ENCODE measurements at regions not wholly inside any gene's neighbourhood (a gene's known extent, or its start where the extent isn't known, plus 50 kb on each side); places are given as distances from the start of the nearest gene placed in this dataset.
A peak's percentile ranks its signal among the peaks of the same experiment; 100 is the strongest.

GRCh38 chr18:27240383-27240782 lies 55.3 kb upstream of the CHST9 start (continued):
- TF ChIP-seq BHLHE40 (IDR thresholded peaks at IDR 0.05; ENCODE audit: borderline replicate concordance in 1 of 2, low read depth in 2 of 2, low read length in 1 of 2), result peak; percentile 92 to 94
- TF ChIP-seq POLR2AphosphoS5 (IDR thresholded peaks at IDR 0.05; ENCODE audit: low read length), result no peak
- TF ChIP-seq NFYA (IDR thresholded peaks at IDR 0.05; ENCODE audit: borderline replicate concordance, low read depth, low read length), result no peak
- TF ChIP-seq JUNB (IDR thresholded peaks at IDR 0.05), result no peak
- TF ChIP-seq ZNF622 (IDR thresholded peaks at IDR 0.05), result no peak
- no peak for TF ChIP-seq GATAD2B (conservative IDR thresholded peaks at IDR 0.05; ENCODE audit: low read depth)
- no peak for TF ChIP-seq SREBF2 (IDR thresholded peaks at IDR 0.05; ENCODE audit: low read length)
- no peak for TF ChIP-seq E2F8 (IDR thresholded peaks at IDR 0.05; ENCODE audit: low read depth, partially characterized antibody)
- TF ChIP-seq SIN3A (IDR thresholded peaks at IDR 0.05; ENCODE audit: low read depth, low read length), result no peak
- no peak for TF ChIP-seq NBN (IDR thresholded peaks at IDR 0.05)
- TF ChIP-seq MLLT1 (IDR thresholded peaks at IDR 0.05), result no peak
- no peak for TF ChIP-seq NR2C1 (IDR thresholded peaks at IDR 0.05)
- no peak for TF ChIP-seq BRCA1 (IDR thresholded peaks at IDR 0.05; ENCODE audit: low read depth, low read length)
- TF ChIP-seq SRF (IDR thresholded peaks at IDR 0.05; ENCODE audit: low read depth in 2 of 2, low read length in 2 of 2), result no peak
- TF ChIP-seq BMI1 (IDR thresholded peaks at IDR 0.05; ENCODE audit: borderline replicate concordance), result peak; percentile 34; the same call in 1 of the 2 replicates

Measured in GM12878 (cell line).